IMR-90 (cell line): ENCODE measurements at regions not wholly inside any gene's neighbourhood (a gene's known extent, or its start where the extent isn't known, plus 50 kb on each side); places are given as distances from the start of the nearest gene placed in this dataset.

ENCODE experiments used
- ATAC-seq: fragments of 200-7000 bp; cut with Tn5 transposase; 2 replicates; pipeline ENCODE4 v1.9.1; 2020; ENCODE audit warnings: low read depth, mild to moderate bottlenecking, moderate library complexity
- BruUV-seq: library from RNA; stranded (reverse); fragments of 400-500 nt; replicated peaks from 2 replicates; lab custom pipeline; 2021; lab: Mats Ljungman, UMichigan
- CTCF ChIA-PET: fragments of 300-600 bp; formaldehyde crosslinking; extraction: SDS; loops from one replicate; lab custom pipeline; 2021; ENCODE audit warnings: antibody characterized with exemption; lab: Yijun Ruan, JAX
- POLR2A ChIA-PET: fragments of 300-600 bp; sonication (Branson Sonifier 250); formaldehyde crosslinking; loops from one replicate; lab custom pipeline; 2022; ENCODE audit warnings: antibody characterized with exemption; ENCODE audit not compliant: unreplicated experiment; lab: Charles Lee
- DNase-seq: peaks from one replicate; pipeline ENCODE4 v3.0.0; 2013
- H2AFZ ChIP-seq: replicated peaks from 2 replicates; pipeline ENCODE3; 2013; ENCODE audit warnings: low read length, mild to moderate bottlenecking; ENCODE audit not compliant: poor library complexity
- H2AK5ac ChIP-seq: 2 replicates; pipeline ENCODE4 v1.6.1; 2013; ENCODE audit warnings: low read depth, low read length, inconsistent platforms
- H2AK9ac ChIP-seq: replicated peaks from 2 replicates; pipeline ENCODE3; 2013; ENCODE audit warnings: mild to moderate bottlenecking, low read depth, low read length, moderate library complexity; ENCODE audit not compliant: poor library complexity
- H2BK120ac ChIP-seq: 2 replicates; pipeline ENCODE4 v1.6.1; 2013; ENCODE audit warnings: low read depth, low read length, inconsistent platforms
- H2BK15ac ChIP-seq: 3 replicates; pipeline ENCODE4 v1.6.1; 2013; ENCODE audit warnings: low read depth, low read length, inconsistent platforms
- H2BK20ac ChIP-seq: 2 replicates; pipeline ENCODE4 v1.6.1; 2013; ENCODE audit warnings: low read depth, mild to moderate bottlenecking, inconsistent platforms, low read length, moderate library complexity
- H2BK5ac ChIP-seq: 2 replicates; pipeline ENCODE4 v1.6.1; 2013; ENCODE audit warnings: mild to moderate bottlenecking, low read depth, low read length, inconsistent platforms; ENCODE audit not compliant: poor library complexity, severe bottlenecking
- H3K14ac ChIP-seq: replicated peaks from 2 replicates; pipeline ENCODE4 v1.6.1; 2013; ENCODE audit warnings: low read depth, low read length, inconsistent platforms
- H3K18ac ChIP-seq: 2 replicates; pipeline ENCODE4 v1.6.1; 2013; ENCODE audit warnings: low read depth, low read length, control low read depth
- H3K23ac ChIP-seq: 2 replicates; pipeline ENCODE4 v1.6.1; 2013; ENCODE audit warnings: low read depth, low read length, inconsistent platforms
- H3K27ac ChIP-seq: 2 replicates; pipeline ENCODE4 v1.5.1; 2013; ENCODE audit warnings: mild to moderate bottlenecking, control low read depth, low read length; ENCODE audit not compliant: insufficient read depth
- H3K27me3 ChIP-seq: 2 replicates; pipeline ENCODE4 v1.6.1; 2013; ENCODE audit warnings: low read length; ENCODE audit not compliant: control insufficient read depth, insufficient read depth
- H3K36me3 ChIP-seq: 2 replicates; pipeline ENCODE4 v1.6.1; 2013; ENCODE audit warnings: low read length, mixed read lengths; ENCODE audit not compliant: control insufficient read depth, insufficient read depth
- H3K4ac ChIP-seq: 2 replicates; pipeline ENCODE4 v1.6.1; 2013; ENCODE audit warnings: low read depth, low read length, inconsistent platforms
- H3K4me1 ChIP-seq: 2 replicates; pipeline ENCODE4 v1.6.1; 2013; ENCODE audit warnings: low read length, mixed read lengths; ENCODE audit not compliant: control insufficient read depth, insufficient read depth
- H3K4me2 ChIP-seq: 2 replicates; pipeline ENCODE4 v1.6.1; 2013; ENCODE audit warnings: low read depth, mild to moderate bottlenecking, control low read depth, low read length, moderate library complexity
- H3K4me3 ChIP-seq: 2 replicates; pipeline ENCODE4 v1.5.1; 2013; ENCODE audit warnings: low read depth, mild to moderate bottlenecking, control low read depth, low read length, moderate library complexity; ENCODE audit not compliant: insufficient read depth
- H3K56ac ChIP-seq: 2 replicates; pipeline ENCODE4 v1.6.1; 2013; ENCODE audit warnings: low read length, inconsistent platforms; ENCODE audit not compliant: insufficient read depth; ENCODE audit errors: extremely low read depth
- H3K79me1 ChIP-seq, 2 experiments: 2 replicates each; pipeline ENCODE4 v1.6.1; 2013; ENCODE audit warnings: low read length in 2 of 2, inconsistent platforms in 1 of 2, low read depth in 1 of 2
- H3K9ac ChIP-seq: 2 replicates; pipeline ENCODE4 v1.6.1; 2013; ENCODE audit warnings: low read depth, low read length, control low read depth
- H3K9me1 ChIP-seq: 2 replicates; pipeline ENCODE4 v1.6.1; 2013; ENCODE audit warnings: low read length, inconsistent platforms; ENCODE audit not compliant: insufficient read depth
- H3K9me3 ChIP-seq: 2 replicates; pipeline ENCODE4 v1.6.1; 2013; ENCODE audit warnings: low read length; ENCODE audit not compliant: control insufficient read depth, insufficient read depth
- H4K20me1 ChIP-seq: 2 replicates; pipeline ENCODE4 v1.6.1; 2013; ENCODE audit warnings: low read length, inconsistent platforms; ENCODE audit not compliant: insufficient read depth
- H4K5ac ChIP-seq: 2 replicates; pipeline ENCODE4 v1.6.1; 2013; ENCODE audit warnings: mild to moderate bottlenecking, low read depth, low read length, control low read depth
- H4K8ac ChIP-seq, 2 experiments: 2 replicates each; pipeline ENCODE4 v1.6.1; 2013; ENCODE audit warnings: low read depth in 2 of 2, low read length in 2 of 2, control low read depth in 1 of 2, inconsistent platforms in 1 of 2
- H4K91ac ChIP-seq: 2 replicates; pipeline ENCODE4 v1.6.1; 2013; ENCODE audit warnings: low read depth, low read length, inconsistent platforms; ENCODE audit not compliant: insufficient read depth
- BHLHE40 ChIP-seq: fragments of 150-350 bp; IDR thresholded peaks from 2 replicates; pipeline ENCODE4 v1.6.1; 2016; ENCODE audit warnings: mild to moderate bottlenecking, low read depth, low read length
- CEBPB ChIP-seq: IDR thresholded peaks from 2 replicates; pipeline ENCODE4 v1.6.1; 2012; ENCODE audit warnings: low read depth, low read length, improper control_type of control experiment
- CHD1 ChIP-seq: IDR thresholded peaks from 2 replicates; pipeline ENCODE4 v1.6.1; 2012; ENCODE audit warnings: low read depth, low read length, improper control_type of control experiment
- FOS ChIP-seq: fragments of 150-350 bp; IDR thresholded peaks from 2 replicates; pipeline ENCODE4 v1.6.1; 2016; ENCODE audit warnings: low read depth, low read length
- MAFK ChIP-seq: IDR thresholded peaks from 2 replicates; pipeline ENCODE4 v1.6.1; 2012; ENCODE audit warnings: low read depth, low read length, improper control_type of control experiment
- MAZ ChIP-seq: IDR thresholded peaks from 2 replicates; pipeline ENCODE4 v1.6.1; 2012; ENCODE audit warnings: low read depth, mild to moderate bottlenecking, low read length, improper control_type of control experiment, moderate library complexity, borderline replicate concordance
- MXI1 ChIP-seq: IDR thresholded peaks from 2 replicates; pipeline ENCODE4 v1.6.1; 2012; ENCODE audit warnings: low read depth, mild to moderate bottlenecking, low read length, moderate library complexity, borderline replicate concordance
- NFE2L2 ChIP-seq: fragments of 150-350 bp; IDR thresholded peaks from 2 replicates; pipeline ENCODE4 v1.6.1; 2016; ENCODE audit warnings: low read depth, mild to moderate bottlenecking, low read length
- POLR2A ChIP-seq: IDR thresholded peaks from 2 replicates; pipeline ENCODE4 v1.6.1; 2012; ENCODE audit warnings: mild to moderate bottlenecking, low read depth, low read length
- RAD21 ChIP-seq: IDR thresholded peaks from 2 replicates; pipeline ENCODE4 v1.6.1; 2012; ENCODE audit warnings: low read length, improper control_type of control experiment
- RCOR1 ChIP-seq: IDR thresholded peaks from 2 replicates; pipeline ENCODE4 v1.6.1; 2012; ENCODE audit warnings: mild to moderate bottlenecking, low read length, improper control_type of control experiment; ENCODE audit not compliant: insufficient replicate concordance
- SMC3 ChIP-seq: fragments of 150-350 bp; IDR thresholded peaks from 2 replicates; pipeline ENCODE4 v1.6.1; 2016; ENCODE audit warnings: low read depth, mild to moderate bottlenecking, antibody characterized with exemption, low read length, moderate library complexity
- WGBS, 2 experiments: methylation state at CpG; one replicate each; pipeline versions ENCODE4 v1.1.5 to v1.1.7; 2013; ENCODE audit warnings: missing lambda C conversion rate in 2 of 2; ENCODE audit not compliant: insufficient read length in 1 of 2; ENCODE audit errors: extremely low coverage in 2 of 2; 5-methylcytosine and 5-hydroxymethylcytosine counted together
- dilution Hi-C: fragments of 300-500 bp; cut with HindIII; formaldehyde crosslinking; loops from one replicate; pipeline ENCODE4 v1.14.3; 2018; ENCODE audit warnings: low sequenced_read_pairs; ENCODE audit not compliant: unreplicated experiment
- in situ Hi-C: fragments of 300-500 bp; cut with MboI; formaldehyde crosslinking; loops from 3 replicates; pipeline ENCODE4 v1.14.3; 2019; ENCODE audit warnings: low sequenced_read_pairs, inconsistent platforms, mixed read lengths
- intact Hi-C: fragments of 100-400 bp; cut with micrococcal nuclease; formaldehyde crosslinking; loops from 2 replicates; pipeline ENCODE4 v1.10.0; 2022
- TF ChIP-seq, protein P1 (sequence below): fragments of 150-350 bp; IDR thresholded peaks from 2 replicates; pipeline ENCODE4 v1.6.1; 2017; ENCODE audit warnings: mild to moderate bottlenecking, antibody characterized with exemption, low read length, low read depth
- TF ChIP-seq, protein P2 (sequence below): fragments of 150-350 bp; IDR thresholded peaks from 2 replicates; pipeline ENCODE4 v1.6.1; 2016; ENCODE audit warnings: low read depth, mild to moderate bottlenecking, low read length, moderate library complexity, borderline replicate concordance
- TF ChIP-seq, protein P3 (sequence below): conservative IDR thresholded peaks from 2 replicates; pipeline ENCODE4 v1.5.1; 2012; ENCODE audit warnings: mild to moderate bottlenecking, low read depth, low read length, improper control_type of control experiment

DNA sequence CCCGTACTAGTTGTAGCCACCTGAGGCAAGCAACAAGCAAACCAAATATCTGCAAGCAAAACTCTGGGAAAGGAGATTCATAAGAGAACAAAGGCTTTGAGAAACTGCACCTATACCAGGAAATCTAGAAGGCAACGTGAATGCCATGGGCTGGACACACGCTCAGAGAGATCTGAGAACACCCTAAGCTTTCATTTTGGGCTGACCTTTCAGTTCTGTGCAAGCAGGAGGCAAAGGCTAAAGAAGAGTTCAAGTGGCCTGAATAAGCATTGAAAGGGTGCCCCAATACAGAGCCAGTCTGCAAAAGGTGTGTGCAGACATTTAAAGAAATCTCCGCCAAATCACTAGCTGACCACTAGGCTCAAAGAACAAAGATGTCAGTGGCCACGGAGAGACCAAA lies 461.6 kb downstream of the PYDC2 start:
- Histone ChIP-seq H3K14ac (no peak overlapping the region), H3K27me3 (no peaks in the 10 kb centered on the region), H2AFZ (no peak overlapping the region), H2BK5ac (no peak overlapping the region), H3K9ac (no peak overlapping the region), H3K9me3 (no peaks in the 10 kb centered on the region; the same call in 1 of the 2 replicates), H3K79me1 (no peaks in the 10 kb centered on the region), H3K56ac (no peak overlapping the region), H3K36me3 (no peaks in the 10 kb centered on the region), H3K4me1 (no peaks in the 10 kb centered on the region), H4K8ac (no peak overlapping the region), H3K4ac (no peak overlapping the region), H2AK5ac (no peak overlapping the region), H3K9me1 (no peaks in the 10 kb centered on the region), H4K20me1 (no peaks in the 10 kb centered on the region), H2BK120ac (no peak overlapping the region), H2BK20ac (no peak overlapping the region), H2BK15ac (no peak overlapping the region), H3K27ac (no peak overlapping the region), H3K18ac (no peak overlapping the region), H4K5ac (no peak overlapping the region), H4K91ac (no peak overlapping the region), H3K4me3 (no peak overlapping the region), H3K23ac (no peak overlapping the region), H2AK9ac (no peak overlapping the region), H3K4me2 (no peak overlapping the region)
- WGBS, 2 experiments = 0% methylated on average over 1 of the region's 5 CpGs; no CpG with 5 or more reads in 1 of the 2 experiments
- ATAC-seq (no peak), DNase-seq (no peak)
- TF ChIP-seq MAFK = no peak
- TF ChIP-seq, protein P1, sequence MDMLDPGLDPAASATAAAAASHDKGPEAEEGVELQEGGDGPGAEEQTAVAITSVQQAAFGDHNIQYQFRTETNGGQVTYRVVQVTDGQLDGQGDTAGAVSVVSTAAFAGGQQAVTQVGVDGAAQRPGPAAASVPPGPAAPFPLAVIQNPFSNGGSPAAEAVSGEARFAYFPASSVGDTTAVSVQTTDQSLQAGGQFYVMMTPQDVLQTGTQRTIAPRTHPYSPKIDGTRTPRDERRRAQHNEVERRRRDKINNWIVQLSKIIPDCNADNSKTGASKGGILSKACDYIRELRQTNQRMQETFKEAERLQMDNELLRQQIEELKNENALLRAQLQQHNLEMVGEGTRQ = no peak
- no peak for TF ChIP-seq RAD21
- TF ChIP-seq, protein P2, sequence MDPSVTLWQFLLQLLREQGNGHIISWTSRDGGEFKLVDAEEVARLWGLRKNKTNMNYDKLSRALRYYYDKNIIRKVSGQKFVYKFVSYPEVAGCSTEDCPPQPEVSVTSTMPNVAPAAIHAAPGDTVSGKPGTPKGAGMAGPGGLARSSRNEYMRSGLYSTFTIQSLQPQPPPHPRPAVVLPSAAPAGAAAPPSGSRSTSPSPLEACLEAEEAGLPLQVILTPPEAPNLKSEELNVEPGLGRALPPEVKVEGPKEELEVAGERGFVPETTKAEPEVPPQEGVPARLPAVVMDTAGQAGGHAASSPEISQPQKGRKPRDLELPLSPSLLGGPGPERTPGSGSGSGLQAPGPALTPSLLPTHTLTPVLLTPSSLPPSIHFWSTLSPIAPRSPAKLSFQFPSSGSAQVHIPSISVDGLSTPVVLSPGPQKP = no peak
- no peak for TF ChIP-seq MXI1
- no peak for TF ChIP-seq NFE2L2
- no peak for TF ChIP-seq SMC3
- TF ChIP-seq BHLHE40 = no peak
- no peak for TF ChIP-seq POLR2A
- no peak for TF ChIP-seq MAZ
- TF ChIP-seq FOS = no peak
- no peak for TF ChIP-seq CEBPB
- TF ChIP-seq RCOR1 = no peak
- no peak for TF ChIP-seq CHD1
- TF ChIP-seq, protein P3, sequence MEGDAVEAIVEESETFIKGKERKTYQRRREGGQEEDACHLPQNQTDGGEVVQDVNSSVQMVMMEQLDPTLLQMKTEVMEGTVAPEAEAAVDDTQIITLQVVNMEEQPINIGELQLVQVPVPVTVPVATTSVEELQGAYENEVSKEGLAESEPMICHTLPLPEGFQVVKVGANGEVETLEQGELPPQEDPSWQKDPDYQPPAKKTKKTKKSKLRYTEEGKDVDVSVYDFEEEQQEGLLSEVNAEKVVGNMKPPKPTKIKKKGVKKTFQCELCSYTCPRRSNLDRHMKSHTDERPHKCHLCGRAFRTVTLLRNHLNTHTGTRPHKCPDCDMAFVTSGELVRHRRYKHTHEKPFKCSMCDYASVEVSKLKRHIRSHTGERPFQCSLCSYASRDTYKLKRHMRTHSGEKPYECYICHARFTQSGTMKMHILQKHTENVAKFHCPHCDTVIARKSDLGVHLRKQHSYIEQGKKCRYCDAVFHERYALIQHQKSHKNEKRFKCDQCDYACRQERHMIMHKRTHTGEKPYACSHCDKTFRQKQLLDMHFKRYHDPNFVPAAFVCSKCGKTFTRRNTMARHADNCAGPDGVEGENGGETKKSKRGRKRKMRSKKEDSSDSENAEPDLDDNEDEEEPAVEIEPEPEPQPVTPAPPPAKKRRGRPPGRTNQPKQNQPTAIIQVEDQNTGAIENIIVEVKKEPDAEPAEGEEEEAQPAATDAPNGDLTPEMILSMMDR = no peak
- no TSS peak for BruUV-seq
- dilution Hi-C loops = no loop called here
- intact Hi-C loops = no loop called here
- in situ Hi-C loops = no loop called here
- CTCF ChIA-PET = no interaction called here
- POLR2A ChIA-PET = no interaction called here
